ENCODE measurements at regions not wholly inside any gene's neighbourhood (a gene's known extent, or its start where the extent isn't known, plus 50 kb on each side); places are given as distances from the start of the nearest gene placed in this dataset.

GRCh38 chr2:16523711-16524110 is 141.9 kb downstream of the CYRIA start:
- no peak overlapping the region for H3K9ac ChIP-seq (ENCODE audit: extremely low read depth, insufficient read length, low read length)
- no peak overlapping the region for H2BK5ac ChIP-seq (ENCODE audit: insufficient read length, low read length)
- H3K27ac ChIP-seq (ENCODE audit: insufficient read length, low read depth, low read length) = no peak overlapping the region
- no peak overlapping the region for H2AK5ac ChIP-seq (ENCODE audit: insufficient read length, low read length)
- no peak overlapping the region for H2BK12ac ChIP-seq (ENCODE audit: insufficient read length, low read depth, low read length)
- H3K27me3 Mint-ChIP-seq (ENCODE audit: low read depth) = peaks cover 9% of the 10 kb centered on the region
- no peak overlapping the region for H2BK120ac ChIP-seq (ENCODE audit: low read depth, low read length, poor library complexity, severe bottlenecking)
- H3K4me1 Mint-ChIP-seq = peaks cover 4 to 5% of the 10 kb centered on the region in 2 experiments; a peak in 1 of 4 replicates
- H3K18ac ChIP-seq (ENCODE audit: insufficient read length, low read depth, low read length) = no peak overlapping the region
- H2AFZ ChIP-seq (ENCODE audit: low read length) = no peak overlapping the region
- H3K9me3 Mint-ChIP-seq = 0 out of 5 replicates have a peak, but pooled peaks cover 0 to 3% of the 10 kb centered on the region in 2 experiments
- no peak for DNase-seq
- no peak overlapping the region for H3T11ph ChIP-seq (ENCODE audit: low read length)
- no peaks in the 10 kb centered on the region for H3K4me1 ChIP-seq (ENCODE audit: insufficient read depth, low read length)
- no peak overlapping the region for H3K23ac ChIP-seq (ENCODE audit: insufficient read length, low read depth, low read length)
- no peak overlapping the region for H3K4ac ChIP-seq (ENCODE audit: low read depth, low read length)
- H3K4me3 Mint-ChIP-seq = no peak overlapping the region
- no peaks in the 10 kb centered on the region for H3K79me1 ChIP-seq (ENCODE audit: insufficient read depth, low read depth, low read length, poor library complexity, severe bottlenecking)
- no peaks in the 10 kb centered on the region for H4K20me1 ChIP-seq (ENCODE audit: control insufficient read depth, insufficient read depth, insufficient read length)
- no peak overlapping the region for H4K91ac ChIP-seq (ENCODE audit: insufficient read length, low read depth, low read length)
- no peak overlapping the region for H3K4me2 ChIP-seq (ENCODE audit: insufficient read depth, insufficient read length, low read length)
- H4K5ac ChIP-seq (ENCODE audit: insufficient read length, low read depth, low read length) = no peak overlapping the region
- no peak overlapping the region for H4K8ac ChIP-seq (replicated peaks; ENCODE audit: insufficient read length, low read depth, low read length)
- H3K36me3 Mint-ChIP-seq (ENCODE audit: insufficient read depth in 1 of 3, low read depth in 3 of 3) = no peaks in the 10 kb centered on the region; a peak in 1 of 7 replicates
- H3K79me2 ChIP-seq (ENCODE audit: insufficient read depth, low read length) = no peaks in the 10 kb centered on the region
- no peak overlapping the region for H3K14ac ChIP-seq (ENCODE audit: insufficient read depth, low read length)
- no peak overlapping the region for H2BK20ac ChIP-seq (ENCODE audit: low read depth, low read length, poor library complexity, severe bottlenecking)
- H3K56ac ChIP-seq (ENCODE audit: insufficient read length, low read depth, low read length) = no peak overlapping the region
- TF ChIP-seq, protein P1, sequence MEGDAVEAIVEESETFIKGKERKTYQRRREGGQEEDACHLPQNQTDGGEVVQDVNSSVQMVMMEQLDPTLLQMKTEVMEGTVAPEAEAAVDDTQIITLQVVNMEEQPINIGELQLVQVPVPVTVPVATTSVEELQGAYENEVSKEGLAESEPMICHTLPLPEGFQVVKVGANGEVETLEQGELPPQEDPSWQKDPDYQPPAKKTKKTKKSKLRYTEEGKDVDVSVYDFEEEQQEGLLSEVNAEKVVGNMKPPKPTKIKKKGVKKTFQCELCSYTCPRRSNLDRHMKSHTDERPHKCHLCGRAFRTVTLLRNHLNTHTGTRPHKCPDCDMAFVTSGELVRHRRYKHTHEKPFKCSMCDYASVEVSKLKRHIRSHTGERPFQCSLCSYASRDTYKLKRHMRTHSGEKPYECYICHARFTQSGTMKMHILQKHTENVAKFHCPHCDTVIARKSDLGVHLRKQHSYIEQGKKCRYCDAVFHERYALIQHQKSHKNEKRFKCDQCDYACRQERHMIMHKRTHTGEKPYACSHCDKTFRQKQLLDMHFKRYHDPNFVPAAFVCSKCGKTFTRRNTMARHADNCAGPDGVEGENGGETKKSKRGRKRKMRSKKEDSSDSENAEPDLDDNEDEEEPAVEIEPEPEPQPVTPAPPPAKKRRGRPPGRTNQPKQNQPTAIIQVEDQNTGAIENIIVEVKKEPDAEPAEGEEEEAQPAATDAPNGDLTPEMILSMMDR (conservative IDR thresholded peaks at IDR 0.05) = no peak
- no peaks in the 10 kb centered on the region for H3K9me3 ChIP-seq (ENCODE audit: control insufficient read depth, low read depth, low read length)
- WGBS (ENCODE audit: extremely low coverage, insufficient read length, low lambda C conversion rate) = no CpG with 5 or more reads among the region's 8 CpGs
- no peak overlapping the region for H2BK15ac ChIP-seq (ENCODE audit: low read depth, low read length)
- H3K27ac Mint-ChIP-seq = no peak overlapping the region
- no peaks in the 10 kb centered on the region for H3K23me2 ChIP-seq (ENCODE audit: insufficient read length, low read depth, low read length, poor library complexity, severe bottlenecking)
- H3K27me3 ChIP-seq (ENCODE audit: insufficient read depth, low read length) = no peaks in the 10 kb centered on the region

Measured in H9 (cell line).